Stimulated activated CD4-positive, alpha-beta T cell treated with anti-CD3 and anti-CD28 coated beads, Interleukin-2, amount 100 ng/mL, for 4 hours (primary cell): ENCODE measurements at regions not wholly inside any gene's neighbourhood (a gene's known extent, or its start where the extent isn't known, plus 50 kb on each side); places are given as distances from the start of the nearest gene placed in this dataset.

Source experiments
- DNase-seq: peaks from one replicate; pipeline ENCODE4 v3.0.0-alpha.2; 2020; ENCODE audit warnings: low read depth

DNA sequence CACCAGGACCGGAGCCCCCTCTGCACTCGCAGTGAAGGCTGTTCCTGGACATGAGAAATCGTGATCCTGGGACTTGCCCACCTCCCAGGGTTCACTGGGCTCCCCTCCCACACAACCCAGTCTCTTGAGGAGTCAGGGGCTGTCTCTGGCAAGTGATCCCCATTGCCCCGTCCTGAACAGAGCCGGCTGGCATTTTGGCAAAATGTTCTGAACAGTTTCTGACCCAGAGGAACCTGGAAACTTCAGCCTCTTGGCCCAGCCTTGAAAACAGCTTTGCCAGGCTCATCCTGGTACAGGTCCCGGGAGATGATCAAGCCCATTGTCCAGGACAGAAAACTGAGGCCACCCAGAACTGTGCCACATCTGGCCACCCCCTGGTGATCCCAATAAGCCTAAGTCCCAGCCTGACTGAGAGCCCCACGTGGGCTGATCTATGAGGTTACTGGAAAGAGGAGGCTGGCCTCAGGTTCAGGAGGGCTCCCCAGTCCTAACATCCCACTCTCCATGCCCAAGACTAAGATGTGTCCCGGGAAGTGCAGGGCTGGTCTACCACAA, 115.7 kb downstream of the OAT start:
- DNase-seq: no peak

DNA sequence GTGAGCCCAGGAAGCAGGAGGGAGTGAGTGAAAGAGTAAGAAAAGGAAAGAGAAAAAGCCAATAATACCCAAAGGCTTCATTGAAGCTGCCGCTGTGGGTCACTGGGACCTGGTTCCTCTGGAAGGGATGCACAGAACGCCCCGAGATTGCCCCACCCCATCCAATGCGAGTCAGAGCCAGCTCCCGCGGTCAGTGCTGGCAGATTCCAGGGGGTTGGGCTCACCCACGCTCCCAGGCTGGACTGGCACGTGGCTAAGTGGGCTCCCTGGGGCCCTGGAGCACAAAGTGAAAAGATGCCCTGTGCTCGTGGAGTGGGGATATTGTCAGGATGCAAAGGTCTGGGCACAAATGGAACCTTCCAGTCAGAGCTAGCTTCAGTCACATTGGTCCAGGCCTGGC, 117.0 kb downstream of the OAT start:
- DNase-seq: no peak

DNA sequence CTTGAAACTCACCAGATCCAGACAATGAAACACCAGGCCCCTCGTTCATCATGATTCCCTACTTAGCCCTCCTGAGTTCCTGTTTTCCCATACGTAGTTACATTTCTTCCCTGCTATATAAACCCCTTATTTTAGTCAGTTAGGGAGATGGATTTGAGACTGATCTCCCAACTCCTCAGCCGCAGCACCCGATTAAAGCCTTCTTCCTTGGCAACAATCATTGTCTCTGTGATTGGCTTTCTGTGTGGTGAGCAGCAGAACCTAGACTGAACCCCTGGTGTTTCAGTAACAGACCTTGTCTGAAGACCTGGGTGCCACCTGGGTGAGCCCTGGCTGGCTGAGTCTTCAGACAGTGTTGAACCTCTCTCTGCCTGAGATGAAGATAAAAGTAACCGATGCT, 118.0 kb downstream of the OAT start:
- DNase-seq: no peak

DNA sequence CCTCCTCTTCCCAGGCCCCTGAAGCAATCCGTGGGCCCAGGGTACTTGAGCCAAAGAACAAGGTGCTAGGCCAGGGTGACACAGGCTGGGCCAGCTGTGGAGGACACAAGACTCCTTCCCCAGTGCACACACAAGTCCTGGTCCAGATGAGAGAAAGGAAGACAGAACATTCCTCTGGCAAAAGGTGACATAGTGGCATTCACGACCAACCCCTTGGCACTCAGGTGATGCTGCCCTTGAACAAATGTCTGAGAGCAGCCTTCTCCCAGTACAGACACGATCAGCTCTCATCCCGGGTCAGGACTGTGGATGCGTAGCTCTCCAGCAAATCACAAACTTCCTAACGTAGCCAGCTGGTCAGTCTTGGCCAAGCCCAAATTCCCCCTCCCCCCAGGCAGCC, 118.5 kb downstream of the OAT start:
- no peak for DNase-seq

DNA sequence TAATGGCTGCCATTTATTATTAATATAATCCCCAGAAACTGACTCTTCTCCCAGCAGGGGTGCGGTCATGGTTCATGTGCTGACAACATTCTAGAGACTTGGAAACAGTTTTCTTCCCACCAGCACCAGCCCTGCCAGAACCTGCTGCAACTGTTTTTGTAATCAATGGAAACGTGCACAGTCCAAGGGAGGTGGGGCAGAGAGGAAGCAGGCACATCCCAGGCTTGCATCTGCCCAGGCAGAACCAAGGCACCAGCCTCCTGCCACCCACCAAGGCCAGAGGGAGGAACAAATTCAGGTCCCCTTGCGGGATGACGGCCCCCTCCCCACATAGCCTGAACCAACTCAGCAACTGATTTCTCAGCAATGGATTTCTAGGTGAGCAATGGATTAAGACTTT, 119.0 kb downstream of the OAT start:
- DNase-seq: no peak

DNA sequence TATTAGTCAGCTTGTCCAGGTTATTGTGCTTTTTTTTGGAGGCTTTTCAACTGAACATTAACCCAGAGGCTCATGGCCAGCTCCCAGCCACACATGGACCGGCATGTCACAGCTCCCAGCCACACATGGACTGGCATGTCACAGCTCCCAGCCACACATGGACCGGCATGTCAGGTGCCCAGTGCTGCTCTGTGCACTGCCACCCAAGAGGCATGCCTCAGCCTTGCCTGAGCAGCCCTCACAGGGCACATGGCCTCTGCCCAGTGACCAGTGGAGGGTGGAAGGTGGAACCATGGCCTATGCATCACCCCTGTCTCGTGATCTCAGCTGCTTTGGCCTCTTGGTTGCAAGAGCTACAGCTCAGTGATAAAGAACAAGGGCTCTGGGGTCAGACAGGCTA, 119.8 kb downstream of the OAT start:
- no peak for DNase-seq

DNA sequence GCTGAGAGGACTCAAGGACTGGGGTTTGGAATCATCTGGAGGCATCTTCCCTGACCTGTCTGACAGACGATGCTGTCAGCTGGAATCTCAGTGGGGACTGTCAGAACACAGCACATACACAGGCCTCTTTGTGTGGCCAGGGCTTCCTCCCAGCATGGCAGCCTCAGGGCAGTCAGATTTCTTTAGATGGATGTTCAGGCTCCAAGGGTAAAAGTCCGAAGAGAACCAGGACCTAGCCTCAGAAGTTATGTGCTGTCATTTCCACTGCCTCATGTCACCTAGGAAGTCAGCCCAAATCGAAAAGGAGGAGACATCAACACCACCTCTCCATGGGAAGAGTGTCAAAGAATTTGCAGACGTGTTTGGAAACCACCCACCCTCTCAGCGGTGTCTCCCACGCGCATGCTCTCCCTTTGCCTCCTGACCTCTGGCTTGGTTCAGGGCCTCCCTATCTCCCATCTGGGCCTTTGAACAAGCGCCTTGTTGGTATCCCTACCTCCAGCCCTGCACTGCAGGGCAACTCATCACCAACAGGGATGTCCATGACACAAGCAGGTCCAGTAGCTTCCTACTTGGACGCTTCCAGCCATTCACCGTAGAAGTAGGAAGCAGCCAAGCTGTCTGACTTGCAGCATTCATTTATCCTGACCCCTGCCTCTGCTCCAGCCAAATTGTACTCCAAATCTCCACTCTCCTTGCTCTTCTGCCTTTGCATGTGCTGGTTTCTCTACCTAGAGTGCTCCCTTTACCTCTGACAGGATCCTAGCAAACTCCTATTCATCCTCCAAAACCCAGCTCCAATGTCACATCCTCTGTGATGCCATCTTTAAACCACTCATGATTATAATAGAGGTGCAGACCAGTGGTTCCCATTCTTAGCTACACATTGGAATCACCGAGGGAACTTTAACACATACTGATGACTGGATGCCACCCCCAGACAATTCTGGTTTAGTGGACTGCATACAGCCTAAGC, 121.6 kb downstream of the OAT start:
- no peak for DNase-seq

DNA sequence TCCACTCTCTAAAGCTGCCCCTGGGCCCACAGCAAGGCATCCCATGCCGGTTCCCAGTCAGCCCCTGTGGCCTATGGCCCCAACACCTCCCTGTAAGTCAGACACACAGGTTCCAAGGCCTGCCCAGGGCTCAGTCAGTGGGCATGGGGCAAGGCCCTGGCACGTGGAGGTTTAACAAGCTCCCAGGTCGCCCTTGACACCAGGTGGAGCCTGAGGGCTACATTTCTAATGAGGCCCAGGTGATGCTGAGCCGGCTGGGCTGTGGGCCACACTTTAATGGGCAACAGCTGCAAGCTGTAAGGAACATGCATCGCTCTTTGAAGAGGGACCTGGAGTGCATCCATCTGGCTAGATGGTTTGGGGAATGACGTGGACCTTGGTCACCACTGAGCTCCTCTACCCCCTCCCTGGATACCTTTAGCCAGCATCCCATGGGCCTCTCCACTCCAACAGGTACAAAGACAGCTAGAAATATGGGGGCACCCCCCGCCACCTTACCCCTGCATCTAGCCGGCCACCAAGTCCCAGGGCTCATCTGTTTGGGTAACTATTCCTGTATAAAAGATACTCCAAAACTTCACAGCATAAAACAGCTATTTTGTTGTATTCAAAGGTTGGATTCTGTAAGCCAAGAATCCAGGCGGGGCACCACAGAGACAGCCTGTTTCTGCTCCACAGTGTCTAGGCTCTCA, 122.5 kb downstream of the OAT start:
- DNase-seq: no peak

DNA sequence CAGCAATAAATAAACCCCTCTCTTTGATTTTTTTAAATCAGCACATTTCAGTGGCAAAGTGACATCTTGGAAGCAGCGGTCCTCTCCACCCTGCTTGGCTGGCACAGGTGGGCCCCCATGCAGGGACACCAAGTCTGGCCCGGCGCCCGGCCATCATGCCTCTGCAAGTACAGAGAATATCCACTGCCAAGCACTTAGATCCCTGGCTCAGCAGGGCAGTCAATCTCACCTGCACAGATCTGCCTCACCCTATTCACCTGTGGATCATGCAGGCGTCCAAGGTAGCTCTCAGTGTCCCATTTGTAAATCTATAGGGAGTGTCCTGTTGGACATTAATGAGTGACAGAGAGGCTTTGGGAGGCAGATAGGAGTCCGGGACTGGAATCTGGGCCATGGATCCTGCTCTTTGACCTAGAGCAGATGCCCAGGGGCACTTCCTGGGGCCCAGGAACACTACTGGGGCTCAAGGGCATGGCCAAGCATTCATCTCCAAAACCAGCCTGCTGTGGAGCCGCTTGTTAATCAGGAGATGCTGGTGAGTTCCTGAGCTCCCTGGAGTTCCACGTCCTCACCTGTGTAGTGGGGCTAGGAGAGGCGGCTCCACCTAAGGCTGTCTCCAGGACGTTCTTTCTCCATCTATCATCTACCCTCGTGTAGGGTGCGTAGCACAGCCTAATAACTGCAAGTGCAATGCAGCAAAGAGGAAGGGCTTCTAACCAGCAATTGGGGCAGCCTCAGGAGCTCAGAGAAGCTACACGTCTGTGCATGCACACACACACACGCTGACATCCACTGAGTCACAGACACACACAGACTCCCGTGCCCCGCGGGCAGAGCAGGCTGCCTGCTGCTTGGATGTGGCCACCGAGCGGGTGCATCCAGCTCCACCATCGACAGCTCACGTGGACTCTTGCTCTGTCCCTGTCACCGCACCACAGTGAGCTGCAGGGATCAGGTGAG, 123.6 kb downstream of the OAT start:
- DNase-seq: no peak

DNA sequence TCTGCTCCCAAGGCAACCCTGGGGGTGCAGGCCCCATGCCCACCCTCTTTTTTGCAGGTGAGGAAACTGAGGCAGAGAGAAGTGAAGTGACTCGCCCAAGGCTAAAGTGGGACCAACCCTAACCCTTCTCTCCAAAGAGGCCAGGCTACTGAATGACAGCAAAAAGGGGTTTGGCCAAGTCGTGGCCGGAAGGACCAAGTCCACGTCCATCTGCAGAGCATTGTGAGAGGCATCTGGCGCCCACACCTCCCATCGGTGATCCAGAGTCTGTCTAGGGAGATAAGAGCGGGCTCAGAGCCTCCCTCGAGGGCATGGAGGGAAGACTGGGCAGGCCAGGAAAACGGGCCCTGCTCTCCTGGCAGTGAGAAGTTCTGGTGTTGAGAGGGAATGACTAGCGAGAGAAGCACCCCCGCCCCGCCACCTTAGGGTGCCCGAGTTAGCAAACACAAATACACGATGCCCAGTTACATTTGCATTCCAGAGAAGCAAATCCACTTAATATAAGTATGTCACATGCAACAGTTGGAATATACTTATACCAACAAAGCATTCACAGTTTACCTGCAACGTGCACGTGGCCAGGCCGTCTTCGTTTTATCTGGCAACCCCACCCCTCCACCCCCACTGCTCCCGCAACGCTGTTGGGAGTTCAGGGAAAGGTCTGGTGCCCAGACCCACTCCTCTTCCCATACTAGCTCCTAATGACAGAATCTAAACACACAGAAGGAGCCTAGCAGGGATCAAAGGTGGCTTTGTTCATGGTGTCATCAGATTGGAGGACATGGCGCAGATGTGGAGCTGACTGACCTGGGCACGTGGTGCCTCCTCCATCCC, 124.9 kb downstream of the OAT start:
- DNase-seq: no peak

DNA sequence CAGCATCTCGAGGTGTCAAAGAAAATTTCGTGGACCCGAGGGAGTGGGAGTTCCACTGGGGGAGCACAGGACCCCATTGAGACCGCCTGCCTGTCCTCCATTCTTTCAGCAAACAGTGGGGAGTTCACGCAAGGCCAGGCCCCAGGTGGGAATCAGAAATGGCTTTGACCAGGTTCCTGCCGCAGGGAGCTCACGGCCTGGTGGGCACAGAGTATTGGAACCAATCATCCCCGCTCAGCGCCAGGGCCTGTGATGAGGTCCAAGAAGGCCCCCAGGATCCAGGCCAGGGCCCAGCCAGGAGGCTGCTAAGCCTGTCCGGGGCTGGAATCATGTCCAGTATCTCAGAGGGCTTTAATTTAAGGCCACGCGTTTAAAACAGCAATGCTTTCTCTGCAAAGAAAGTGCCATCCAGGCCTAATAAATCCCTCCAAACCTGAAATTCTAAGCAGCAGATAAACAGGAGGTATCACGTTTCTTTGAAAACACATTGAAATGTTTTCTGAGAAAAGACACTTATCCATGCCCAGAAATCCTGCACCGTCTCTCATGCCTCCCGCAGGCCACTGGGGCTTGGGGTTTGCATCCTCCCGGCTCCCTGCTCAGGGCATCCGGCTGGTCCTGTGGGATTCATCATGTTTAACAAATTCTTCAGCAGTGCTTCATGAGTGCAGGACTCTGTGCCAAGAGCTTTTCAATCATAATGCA, 125.7 kb downstream of the OAT start:
- no peak for DNase-seq

DNA sequence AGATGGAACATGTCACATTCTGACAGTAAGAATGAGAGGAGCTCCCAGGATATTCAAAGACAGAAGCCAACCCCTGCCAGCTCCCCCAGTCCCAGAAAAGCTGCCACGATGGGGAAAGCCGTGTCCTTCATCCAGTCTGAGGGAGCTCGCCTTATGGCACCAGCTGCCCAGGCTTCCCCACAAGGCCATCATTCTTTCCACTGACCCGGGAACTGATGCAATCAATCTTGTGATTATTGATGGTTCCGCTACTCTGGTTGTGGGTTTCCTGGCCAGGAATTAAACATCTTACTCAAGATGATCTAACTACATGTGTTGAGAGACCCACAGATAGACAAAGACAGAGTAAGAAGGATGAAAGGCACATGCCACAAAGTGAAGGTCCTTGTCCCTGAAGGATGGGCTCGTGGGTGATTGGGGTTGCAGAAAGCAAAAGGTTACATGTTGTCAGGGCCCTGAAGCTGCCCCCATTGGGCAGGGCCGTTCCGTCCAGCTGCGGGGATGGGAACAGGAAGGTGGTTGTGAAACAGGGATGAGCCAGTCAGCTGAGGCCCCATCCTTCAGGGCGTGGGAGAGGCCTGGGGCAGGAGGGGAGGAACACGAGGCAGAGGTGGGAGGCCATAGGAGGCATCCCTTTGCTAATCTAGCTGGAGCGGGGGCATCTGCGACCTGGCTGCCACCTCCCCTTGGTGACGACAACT, 127.6 kb downstream of the OAT start:
- no peak for DNase-seq

DNA sequence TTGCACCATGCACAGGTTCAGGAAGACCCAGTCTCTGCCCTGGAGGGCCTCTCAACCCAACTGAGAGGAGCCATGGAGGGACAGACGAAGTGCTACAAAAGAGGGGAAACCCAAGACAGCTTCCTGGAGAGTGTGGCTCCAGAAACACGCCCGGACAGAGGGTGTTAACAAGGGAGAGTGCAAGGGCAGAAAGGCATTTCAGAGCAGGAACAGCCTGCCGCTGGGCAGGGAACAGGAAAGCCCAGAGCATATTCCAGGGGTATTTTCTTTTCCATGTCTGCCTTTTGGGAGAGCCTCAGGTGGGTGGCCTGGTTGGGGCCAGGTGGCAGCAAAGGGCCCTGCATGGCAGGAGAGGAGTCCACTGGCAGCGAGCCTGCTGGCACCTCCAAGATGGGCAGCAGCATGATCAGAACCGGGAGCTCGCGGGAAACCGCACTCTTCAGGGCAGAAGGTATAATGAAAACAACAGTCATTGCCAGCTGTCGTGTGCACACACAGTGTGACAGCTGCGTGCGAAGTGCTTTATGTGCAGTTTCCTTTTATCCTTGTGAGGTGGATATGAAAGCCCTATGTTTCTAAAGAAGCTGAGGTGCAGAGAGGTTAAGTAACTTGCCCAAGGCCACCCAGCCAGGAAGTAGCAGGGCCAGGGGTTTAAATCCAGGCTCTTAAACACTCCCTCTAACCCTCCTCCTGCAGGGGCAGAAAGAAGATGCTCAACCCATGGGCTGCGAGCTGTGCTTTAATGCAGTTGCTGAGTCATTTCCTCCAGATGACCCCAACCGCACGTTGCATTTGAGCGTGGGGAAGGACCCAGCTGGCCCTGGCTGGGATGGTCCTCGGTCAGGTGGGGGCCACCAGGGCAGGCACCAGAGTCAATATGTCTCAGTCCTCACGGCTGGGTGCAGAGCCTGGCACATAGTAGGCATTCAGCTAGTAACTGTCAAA, 128.6 kb downstream of the OAT start:
- DNase-seq: no peak

DNA sequence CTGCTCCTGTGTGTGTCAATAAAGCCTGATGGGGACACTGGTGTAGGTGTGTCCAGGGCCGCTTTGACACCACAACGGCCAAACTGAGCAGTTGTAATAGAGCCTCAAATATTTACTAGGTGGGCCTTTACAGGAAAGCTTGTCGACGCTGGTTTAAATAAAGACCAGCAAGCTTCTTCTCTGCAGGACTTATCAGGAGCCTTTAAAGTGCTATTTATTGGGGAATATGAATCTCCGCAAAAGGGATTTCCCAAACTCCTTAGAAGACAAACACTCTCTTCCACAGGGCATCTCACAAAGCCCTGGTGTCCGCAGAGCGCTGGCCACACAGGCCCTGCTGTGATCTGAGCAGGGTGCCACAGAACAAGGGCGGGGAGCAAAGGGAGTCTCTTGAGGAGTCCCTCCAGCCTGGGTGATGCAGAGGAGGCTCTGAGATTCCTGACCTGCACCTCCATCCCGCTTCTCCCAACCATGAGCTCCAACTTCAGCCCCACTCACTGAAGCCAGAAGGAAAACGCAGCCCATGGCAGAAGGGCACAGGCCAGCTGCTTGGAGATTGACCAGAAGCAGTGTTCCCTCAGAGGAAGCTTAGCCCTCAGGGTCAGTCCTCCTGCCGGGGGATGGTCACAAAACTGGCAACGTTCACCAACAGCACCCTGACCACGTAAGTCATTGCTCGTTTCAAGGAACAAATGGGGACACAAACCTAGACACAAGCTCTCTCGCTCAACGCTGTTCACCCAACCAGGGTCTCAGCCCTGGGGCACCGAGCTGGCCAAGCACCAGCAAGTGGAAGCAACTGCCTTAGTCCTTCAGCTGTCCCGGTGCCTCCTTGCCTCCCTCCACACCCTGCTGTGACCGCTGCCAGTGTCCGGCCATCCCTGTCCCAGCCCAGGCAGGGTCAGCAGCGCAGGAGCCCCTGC, 129.5 kb downstream of the OAT start:
- DNase-seq: no peak

DNA sequence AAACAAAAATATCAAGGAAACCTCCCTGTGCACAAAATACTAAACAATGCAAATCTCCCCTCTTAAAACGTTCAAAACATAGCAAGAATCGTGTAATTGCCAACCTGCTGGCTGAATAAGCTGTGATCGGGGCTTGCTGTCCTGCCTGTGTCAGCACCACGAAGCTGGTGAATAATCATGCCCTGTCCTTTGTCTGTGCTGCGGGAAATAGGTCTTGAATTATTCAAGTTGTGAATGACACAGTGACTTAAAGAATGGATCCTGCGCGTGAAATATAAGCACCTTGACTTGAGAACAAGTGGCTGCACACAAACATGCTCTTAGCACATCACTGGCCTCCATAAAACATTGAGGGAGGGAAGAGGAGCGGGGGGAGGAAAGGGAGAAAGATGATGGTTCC, 130.2 kb downstream of the OAT start:
- no peak for DNase-seq

DNA sequence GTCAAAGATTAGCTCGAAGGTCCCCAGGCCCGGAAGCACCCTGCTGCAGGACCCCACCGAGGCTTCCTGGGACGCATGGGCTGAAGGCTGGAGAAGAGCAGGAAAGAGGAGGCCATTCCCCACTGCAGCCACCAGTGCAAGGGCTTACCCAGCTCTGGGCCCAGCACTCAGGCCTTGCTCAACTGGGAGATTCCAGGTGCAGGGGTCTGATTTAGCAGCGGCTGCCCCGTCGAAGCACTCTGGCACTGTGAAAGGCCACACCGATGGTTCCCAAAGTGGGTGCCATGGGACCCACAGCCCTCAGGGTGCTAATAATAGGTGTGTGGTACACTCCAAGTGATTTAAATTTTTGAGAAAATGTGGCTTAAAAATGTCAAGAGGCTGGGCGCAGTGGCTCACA, 130.9 kb downstream of the OAT start:
- no peak for DNase-seq

DNA sequence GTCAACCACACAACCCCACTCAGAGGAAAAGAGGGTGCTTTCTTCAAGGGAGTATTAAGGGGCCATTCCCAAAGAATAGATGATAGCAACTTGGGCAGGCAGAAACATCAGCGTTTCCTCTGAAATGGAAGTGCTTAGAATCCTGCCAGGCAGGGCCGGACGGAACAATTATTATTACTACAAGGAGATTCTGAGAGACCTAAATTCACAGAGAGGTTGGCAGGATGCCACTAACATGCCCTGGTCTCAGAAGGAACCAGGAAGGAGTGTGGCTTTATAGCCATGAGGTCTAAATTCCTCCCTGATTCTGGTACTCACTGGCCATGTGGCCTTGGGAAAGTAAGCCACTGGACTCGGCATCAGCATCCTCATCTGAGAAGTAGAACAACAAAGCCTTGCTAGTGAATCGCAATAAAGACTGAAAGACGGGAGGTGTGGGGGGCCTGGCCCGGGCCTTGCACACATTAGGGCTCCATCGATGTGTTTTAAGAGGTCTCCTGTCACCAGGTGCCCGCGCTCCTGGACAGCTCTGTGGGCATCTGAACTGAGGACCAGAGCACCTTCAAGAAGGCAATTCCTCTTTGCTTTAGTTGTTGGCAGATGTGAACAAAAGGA, 131.5 kb downstream of the OAT start:
- DNase-seq: no peak
